NCI-H2171 treated with DMSO at 0.1 percent for 48 hours (cell line): ENCODE measurements at regions not wholly inside any gene's neighbourhood (a gene's known extent, or its start where the extent isn't known, plus 50 kb on each side); places are given as distances from the start of the nearest gene placed in this dataset.

Experiments
- DNase-seq: peaks from one replicate; lab custom pipeline; 2025; lab: John Stamatoyannopoulos, UW

DNA sequence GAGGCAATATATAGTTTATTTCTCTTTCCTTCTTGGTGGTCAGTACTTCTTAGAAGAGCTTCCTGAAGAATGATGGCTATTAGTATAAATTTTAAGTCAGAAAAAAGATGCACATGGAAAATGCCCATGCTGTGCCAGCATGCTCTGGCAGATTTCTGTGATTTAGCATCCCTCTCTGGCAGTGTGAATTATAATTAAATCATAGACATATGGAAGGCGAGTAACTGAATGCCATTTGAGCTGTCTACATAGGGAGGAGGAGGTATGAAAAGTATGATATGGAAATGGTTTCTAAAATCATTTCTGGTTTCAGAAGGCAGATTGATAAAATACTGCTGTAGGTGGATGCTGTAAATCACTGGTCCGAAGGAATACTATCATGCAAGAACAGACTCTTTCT lies 754.9 kb upstream of the LRATD1 start:
- no peak for DNase-seq

DNA sequence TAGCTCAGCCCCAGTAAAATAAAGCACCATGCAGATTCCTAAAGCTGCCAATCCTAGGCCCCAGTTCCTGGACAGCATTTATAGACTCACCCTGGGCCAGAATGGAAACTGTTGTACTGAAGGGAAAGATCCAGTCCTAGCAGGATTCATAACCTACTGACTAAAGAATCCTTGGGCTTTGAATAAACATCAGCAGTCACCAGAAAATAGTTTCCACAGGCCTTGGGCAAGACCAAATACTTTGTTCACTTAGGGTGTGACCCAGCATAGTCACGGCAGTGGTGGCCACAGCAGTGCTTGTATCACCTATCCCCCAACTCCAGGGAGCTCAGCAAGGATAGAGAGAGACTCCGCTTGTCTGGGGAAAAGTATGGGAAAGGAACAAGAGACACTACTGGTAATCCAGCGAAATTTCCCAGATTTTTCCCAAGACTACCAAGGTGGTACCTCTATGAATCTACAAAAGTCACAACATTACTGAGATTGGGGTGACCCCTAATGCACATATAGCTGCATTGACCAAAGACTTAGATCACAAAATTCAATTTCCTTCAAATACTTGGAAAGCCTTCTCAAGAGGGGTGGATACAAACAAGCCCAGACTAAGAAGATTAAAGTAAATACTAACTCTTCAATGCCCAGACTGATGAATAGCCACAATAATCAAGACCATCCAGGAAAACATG lies 748.1 kb upstream of the LRATD1 start:
- DNase-seq, result no peak

DNA sequence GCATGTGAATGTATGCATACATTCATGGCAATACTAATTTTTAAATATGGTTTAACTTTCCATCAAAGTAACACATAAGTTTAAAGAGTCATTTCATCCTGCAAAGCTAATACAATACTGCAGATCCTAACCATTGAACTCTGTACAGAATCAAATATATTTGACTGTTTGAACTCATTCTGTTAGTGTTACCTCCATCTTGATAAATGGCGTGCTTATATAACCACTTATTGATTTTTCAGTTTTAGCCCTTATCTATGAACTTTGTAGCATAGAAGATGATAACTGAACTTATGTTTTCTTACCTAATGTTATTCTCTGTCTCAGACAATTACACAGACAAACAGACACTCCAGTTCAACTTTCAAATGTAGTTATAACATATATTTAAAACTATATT lies 731.0 kb upstream of the LRATD1 start:
- DNase-seq, result no peak

DNA sequence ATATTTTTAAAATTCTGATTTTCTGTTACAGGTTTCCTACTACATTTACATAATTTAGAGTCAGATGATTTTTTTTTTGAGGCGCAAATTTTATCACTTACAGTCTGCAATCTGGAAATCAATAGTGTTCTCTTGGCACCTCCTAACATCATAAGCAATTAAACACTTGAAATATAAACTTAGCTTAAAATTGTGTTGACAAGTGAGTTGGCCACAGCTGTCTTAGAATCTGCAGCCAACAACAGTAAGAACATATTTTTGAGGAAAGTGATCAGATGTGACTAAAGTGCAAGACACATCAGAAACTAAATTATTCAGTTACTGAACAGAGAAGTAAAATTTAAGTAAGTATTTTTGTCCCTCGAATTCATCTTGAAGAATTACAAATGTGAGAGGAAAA lies 726.7 kb upstream of the LRATD1 start:
- no peak for DNase-seq

DNA sequence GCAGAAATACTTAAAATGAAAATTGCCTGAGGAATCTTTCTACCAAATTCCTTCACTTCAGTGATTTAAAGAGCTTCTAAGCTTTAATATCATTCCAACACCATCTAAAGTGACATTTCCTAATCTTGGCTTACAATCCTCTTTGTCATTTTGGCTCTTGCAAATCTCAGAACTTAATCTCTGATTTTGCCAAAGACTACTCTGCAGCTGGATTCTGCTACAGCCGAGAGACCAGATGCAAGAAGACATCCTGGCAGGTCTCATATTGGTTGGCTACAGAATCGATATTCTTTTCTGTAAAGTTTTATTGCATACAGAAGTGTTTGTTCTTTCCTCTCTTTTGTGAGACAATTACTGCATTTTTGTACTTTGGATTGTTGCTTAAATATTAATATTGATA lies 716.5 kb upstream of the LRATD1 start:
- DNase-seq, result no peak

DNA sequence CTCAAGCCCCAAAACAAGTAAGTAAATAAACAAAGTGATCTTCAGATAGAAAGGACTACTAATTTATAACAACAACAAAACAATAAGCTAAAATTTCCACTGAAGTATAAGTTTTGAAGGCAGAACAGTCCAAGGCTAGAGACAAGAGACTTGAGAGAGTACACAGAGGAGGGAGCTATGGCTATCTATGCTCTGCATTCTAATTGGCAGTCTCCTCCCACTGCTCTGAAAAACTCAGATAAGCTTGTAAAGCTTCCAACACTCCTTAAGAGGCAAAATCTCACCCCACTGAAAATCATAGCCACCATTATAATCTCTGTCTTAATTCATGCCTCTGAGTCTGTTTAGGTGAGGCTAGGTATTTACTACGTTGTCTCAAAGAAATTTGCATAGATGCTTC lies 714.6 kb upstream of the LRATD1 start:
- no peak for DNase-seq

DNA sequence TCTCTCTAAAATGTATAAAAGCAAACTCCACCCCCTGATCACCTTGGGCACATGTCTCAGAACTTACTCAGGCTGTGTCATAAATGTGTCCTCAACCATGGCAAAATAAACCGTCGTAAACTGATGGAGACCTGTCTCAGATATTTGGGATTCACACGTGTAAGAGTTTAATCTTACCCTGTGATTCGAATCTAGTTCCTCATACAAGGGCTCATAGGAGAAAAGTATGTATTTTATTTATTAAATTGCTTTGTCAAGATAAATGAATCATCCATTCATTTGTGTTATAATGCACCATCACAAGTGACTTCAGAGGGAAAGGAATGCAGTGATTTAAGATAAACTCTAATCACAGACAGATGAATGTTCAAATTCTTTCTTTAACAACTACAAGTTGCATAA lies 712.5 kb upstream of the LRATD1 start:
- no peak for DNase-seq

DNA sequence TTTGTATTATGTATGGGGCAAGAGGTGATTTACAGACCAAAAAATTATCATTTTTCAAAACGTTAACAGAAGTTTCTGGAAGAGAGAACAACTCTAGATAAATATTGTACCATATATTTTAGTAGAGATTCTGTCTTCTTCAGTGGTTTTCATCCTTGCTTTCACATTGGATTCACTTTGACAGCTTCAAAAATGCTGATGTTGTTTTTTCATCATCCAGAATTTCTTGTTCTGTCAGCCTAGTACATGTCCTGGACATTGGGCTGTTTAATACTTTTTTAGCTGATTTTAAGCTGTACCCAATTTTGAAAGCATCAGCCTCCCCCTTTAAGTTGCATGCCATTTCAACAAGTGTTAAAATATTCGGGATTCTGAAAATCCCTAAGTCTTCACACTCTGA lies 711.3 kb upstream of the LRATD1 start:
- DNase-seq, result no peak

DNA sequence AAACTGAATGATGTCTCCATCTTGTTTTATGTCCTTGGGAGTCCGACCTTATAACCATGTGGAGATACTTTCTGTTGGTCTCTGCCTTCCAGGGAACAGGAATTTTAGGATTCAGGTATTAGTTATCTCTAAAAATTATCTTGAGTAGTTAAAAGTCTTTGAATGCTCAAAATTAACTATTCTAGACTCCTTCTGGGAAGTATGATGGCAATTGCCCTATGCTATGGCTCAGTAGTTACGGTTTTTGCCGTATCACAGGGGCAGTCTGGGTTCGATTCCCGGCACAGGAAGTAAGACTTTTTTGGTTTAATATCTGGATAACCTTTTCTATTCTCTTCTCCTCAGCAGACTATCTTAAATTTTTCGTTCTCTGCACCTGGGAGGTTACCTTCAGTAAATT lies 708.7 kb upstream of the LRATD1 start:
- DNase-seq, result no peak

DNA sequence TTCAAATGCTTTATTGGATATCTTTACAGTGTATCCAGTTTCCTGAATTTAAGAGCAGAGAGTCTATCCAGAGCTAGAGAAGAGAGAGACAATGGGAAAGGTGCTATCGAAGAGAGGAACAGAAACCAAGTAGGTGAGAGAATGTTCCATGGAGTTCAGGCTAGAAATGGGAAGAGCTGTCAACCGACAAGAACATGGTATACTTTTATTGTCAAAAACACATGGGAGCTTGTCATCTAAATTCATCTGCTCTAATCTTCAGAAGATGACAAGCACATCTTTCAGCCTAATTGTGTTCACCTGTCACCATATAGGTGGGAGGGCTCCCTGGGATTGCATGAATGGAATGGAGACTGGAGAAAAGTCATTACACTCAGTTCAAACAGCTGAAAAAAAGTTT lies 690.4 kb upstream of the LRATD1 start:
- DNase-seq, result no peak

DNA sequence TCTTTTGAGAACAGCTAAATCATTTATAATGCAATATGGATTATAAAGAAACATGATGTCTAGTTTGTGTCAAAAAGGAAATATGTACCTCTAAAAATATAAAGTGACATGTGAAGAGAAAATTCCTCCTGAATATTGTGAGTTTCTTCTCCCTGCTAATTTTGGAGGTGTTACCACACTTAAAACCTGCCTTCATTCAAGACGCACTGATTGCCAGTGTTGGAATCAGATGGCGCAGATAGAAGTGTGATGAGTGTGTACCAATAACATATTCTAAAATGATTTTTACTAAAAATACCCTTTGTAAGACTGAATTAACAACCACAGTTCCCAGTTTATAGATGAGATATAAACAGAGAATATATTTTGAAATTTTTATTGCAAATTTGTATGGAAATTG lies 681.8 kb upstream of the LRATD1 start:
- DNase-seq, result no peak

DNA sequence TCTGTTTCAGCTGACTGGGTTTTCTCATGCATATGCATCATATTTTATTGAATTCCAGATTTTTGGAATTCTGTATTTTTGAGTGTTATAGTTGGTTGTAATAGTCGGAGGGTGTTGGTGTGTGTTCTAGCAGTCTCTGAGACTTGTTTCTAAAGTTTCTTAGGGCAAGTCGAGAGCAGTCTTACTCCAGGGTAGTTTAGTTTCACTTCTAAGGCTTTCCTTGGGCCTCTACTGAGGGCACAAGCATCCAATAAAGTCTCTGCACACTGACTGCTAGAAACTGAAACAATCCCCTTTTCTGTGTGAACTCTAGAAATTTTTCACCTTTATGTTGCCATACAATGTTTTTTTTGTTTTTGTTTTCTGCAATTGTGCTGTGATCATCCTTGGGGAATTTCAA lies 663.7 kb upstream of the LRATD1 start:
- no peak for DNase-seq

DNA sequence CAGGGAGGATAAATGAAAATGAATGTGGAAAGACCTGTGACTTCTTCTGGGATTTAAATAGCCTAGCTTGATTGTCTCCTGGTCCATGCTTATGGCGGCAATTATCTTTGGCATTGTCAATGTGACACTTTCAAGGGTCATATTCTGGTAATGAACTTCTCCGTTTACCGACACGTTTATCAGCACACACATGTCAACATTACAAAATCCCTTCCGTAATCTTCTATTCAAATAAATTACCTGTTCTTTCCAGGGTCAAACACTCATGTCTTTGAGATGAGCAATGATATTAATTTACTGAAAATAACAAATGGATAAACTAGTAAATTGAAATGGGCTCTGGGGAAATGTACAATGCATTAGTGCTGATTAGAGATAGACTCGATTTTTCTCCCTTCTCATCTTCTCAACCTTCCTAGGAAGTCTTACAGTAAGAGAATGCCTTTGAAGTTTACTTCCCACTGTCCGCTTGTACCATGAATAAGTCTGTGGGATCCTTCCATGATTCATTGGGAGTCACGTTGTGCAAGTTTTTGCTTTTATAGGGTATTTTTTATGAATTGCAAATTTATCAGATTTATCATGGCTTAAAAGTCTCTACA lies 646.3 kb upstream of the LRATD1 start:
- no peak for DNase-seq

DNA sequence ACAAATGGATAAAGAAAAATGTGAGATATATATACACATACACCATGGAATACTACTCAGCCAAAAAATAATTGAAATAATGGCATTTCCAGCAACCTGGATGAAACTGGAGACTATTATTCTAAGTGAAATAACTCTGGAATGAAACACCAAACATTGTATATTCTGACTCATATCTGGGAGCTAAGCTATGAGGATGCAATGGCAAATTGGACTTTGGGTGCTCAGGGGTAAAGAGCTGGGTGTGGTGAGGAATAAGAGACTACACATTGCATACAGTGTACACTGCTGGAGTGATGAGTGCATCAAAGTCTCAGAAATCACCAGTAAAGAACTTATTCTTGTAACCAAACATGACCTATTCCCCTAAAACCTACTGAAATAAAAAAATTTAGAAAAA lies 636.0 kb upstream of the LRATD1 start:
- DNase-seq, result no peak

DNA sequence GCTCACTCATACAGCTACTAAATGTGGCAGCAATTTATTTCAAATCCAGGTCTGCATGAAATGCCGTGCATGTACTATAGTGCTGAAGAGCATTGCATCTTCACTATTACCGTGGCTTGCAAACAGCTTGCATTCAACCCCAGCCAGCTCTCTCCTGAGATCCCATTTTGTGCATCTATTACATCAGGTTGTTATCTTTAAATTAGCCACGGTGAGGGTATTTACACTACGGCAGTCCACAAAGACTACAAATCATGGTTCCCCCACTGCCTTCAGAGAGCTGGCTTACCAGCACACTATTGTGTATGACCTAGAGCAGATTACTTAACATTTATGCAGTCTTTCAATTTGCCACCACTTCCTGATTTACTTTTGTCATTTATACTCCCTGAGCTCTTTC lies 621.3 kb upstream of the LRATD1 start:
- no peak for DNase-seq

DNA sequence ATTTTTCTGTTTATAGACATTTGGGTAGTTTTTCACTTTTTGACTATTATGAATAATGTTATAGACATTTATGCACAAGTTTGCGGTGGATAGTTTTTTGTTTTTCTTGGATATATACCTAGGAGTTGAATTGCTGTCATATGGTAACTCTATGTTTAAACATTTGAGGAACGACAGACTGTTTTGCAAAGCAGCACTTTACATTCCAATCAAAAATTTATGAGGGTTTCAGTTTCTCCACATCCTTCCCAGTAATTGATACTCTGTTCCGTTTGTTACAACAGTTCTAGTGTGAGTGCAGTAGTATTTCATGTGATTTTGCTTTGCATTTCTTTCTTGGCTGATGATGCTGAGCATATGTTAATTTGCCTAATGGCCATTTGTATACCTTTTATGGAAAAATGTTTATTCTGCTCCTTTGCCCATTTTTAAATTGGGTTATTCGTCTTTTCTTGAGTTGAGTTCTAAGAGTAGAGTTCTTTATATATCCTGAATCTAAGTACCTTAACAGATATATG lies 617.3 kb upstream of the LRATD1 start:
- DNase-seq, result no peak

DNA sequence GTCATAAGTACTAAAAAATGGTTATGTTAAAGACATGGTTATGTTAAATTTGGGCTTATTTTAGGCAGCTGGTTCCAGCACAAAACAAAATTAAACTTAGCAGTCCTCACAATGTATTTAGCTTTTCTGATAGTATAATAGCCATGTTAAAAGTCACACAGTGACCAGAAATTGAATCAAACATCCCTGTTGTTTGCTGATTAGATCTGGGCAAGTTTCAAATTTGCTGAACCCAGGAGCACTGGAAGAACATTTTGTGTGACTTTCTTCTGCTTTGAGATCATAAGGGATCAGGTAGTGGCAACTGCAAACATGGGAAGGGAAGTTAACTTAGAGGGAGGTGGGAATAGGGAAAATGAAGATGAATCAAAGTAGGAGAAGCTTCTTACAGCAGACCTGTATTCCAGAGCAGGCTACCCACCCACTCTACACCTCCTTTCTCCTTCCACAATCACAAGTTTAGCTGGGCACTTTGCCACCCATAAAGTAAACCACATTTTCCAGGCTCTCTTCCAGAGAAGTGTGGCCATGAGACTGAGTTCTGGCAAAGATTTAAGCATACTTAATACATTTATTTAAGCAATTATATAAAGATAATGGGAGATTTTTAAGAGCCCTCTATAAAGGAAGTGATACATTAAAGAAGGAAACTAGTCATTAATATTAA lies 616.1 kb upstream of the LRATD1 start:
- no peak for DNase-seq

DNA sequence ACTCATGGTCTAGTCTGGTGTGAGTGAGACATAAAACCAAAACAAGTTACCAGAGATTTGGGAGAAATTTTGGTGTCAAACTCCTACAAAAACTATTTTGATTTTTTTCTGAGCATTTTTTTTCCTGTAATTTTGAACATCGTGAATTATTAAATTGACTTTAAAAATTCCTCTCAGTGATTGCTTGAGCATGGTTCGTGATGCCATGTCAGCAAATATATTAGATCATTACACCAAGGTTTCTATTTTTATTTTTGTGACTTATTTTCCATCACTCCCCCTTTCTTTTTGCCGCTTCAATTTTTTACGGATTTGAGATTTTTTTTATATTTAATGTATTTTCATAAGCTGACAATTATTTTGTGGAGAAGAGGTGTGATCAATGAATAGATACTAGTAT lies 613.9 kb upstream of the LRATD1 start:
- DNase-seq, result no peak

DNA sequence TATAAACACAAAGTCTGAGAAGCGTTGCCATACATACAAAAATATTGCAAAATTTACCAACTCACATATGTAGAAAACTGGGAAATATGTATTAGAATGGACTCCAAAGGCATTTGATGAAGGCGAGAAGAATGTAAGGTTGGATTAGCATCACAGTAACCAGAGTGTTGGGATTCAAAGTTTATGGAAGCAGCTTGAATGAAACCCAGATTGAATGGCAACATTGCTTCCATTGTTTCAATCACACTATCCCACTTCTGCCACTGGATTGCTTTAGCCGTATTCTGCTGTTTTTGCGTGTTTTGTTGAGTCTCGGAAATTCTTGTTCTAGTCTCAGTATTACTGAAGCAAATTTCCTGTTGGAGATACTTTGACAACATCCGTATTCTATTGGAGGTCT lies 609.0 kb upstream of the LRATD1 start:
- DNase-seq, result no peak

DNA sequence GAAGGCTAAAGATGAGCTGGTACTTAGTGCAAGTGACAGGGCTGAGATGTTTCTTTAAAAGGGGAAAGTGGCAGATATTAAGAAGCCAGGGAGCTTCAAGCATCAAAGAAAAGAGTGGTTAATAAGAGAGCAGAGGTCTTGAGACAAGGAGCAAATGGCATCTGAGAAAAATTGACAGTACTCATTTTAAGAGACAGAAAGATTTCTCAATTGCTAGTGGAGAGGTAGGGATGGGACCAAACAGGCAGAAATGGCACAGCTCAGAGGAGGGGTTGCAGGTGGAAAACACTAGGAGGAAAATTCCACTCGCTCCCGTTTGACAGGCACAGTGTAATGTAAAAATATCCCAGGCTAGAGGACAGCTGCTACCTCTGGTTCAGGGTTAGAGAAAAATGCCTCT lies 593.4 kb upstream of the LRATD1 start:
- no peak for DNase-seq

DNA sequence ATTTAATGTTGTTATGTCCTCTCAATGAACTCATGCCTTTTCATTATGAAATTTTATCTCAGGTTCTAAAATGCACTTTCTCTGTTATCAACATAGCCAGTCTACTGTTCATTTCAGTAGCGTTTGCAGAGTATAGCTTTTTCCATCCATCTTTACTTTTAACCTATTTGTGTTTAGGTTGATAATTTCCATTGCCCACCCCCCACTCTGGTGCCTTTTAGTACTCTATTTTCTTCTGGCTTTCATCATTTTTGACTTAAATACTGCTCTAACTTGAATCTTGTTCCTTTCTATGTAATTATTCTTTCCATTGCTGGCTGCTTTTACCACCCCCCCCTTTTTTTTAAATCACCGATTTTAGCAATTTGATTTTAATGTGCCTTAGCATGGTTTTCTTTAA lies 585.0 kb upstream of the LRATD1 start:
- no peak for DNase-seq

DNA sequence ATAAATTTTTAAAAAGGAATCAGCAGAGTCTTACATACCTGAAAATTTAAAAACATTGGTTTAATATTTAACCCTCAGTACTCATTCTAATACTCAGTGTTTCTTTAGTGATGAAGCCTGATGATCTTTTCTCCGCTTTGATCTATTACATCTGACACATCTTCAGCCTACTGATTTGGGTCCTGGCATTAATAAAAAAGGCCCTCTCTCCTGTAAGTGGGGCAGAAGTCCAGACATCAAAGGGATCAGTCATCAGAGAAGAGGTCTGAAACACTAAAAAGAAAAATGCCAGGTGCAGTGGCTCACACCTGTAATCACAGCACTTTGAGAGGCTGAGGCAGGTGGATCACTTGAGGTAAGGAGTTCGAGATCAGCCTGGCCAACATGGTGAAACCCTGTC lies 581.1 kb upstream of the LRATD1 start:
- DNase-seq, result no peak

DNA sequence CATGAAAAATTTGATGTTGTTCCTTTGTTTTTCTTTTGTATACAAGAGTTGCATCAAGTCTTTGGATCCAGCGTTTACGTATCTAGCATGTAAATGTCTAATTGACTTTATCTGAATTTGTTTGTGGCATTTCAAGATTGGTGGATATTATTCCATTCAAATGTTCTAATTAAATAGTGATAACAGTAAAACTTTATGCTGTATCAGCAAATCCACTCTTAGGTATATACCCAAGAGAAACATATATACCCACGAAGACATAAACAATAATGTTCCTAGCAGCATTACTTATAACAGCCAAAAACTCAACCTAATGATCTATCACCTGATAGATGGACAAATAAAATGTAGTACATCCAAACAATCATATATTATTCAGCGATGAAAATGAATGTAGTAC lies 579.4 kb upstream of the LRATD1 start:
- no peak for DNase-seq

DNA sequence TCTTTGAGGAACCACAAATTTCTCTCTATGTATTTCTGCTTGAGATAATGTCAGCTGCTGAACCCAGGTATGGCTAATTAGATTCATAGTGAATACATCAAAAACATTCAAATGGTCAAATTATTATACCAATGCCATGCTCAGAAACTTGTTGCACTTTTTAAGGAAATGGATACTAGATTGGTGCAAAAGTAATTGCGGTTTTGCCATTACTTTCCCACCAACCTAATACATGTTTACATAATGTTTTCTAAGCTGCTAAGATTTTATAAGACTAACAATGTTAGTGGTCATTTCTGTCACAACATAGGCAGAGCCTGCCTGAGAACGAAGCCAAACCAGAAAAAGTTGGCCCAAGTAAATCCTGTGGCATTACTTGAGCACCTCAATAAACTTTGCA lies 568.2 kb upstream of the LRATD1 start:
- no peak for DNase-seq
